Glutamatergic neuron (in vitro differentiated cells): ENCODE measurements at regions not wholly inside any gene's neighbourhood (a gene's known extent, or its start where the extent isn't known, plus 50 kb on each side); places are given as distances from the start of the nearest gene placed in this dataset.
A peak's percentile ranks its signal among the peaks of the same experiment; 100 is the strongest.
"Not testable (repeated sequence)": the region's sequence is repeated elsewhere in the genome, so short reads cannot be mapped to it uniquely, and the experiment has no call there.

Experiments used
- DNase-seq: peaks from one replicate; pipeline ENCODE4 v3.0.0; 2022
- H3K27ac Mint-ChIP-seq: one replicate; pipeline ENCODE4 v1.8.0; 2020; ENCODE audit warnings: mild to moderate bottlenecking, mixed read lengths, inconsistent platforms; ENCODE audit not compliant: unreplicated experiment
- H3K27me3 Mint-ChIP-seq: one replicate; pipeline ENCODE4 v1.8.0; 2020; ENCODE audit warnings: mild to moderate bottlenecking, moderate library complexity, mixed read lengths, inconsistent platforms; ENCODE audit not compliant: unreplicated experiment
- H3K36me3 Mint-ChIP-seq: one replicate; pipeline ENCODE4 v1.8.0; 2020; ENCODE audit warnings: mild to moderate bottlenecking, mixed read lengths, inconsistent platforms; ENCODE audit not compliant: unreplicated experiment
- H3K4me1 Mint-ChIP-seq: one replicate; pipeline ENCODE4 v1.8.0; 2020; ENCODE audit warnings: mild to moderate bottlenecking, low read depth, mixed read lengths, inconsistent platforms; ENCODE audit not compliant: unreplicated experiment
- H3K4me3 Mint-ChIP-seq: one replicate; pipeline ENCODE4 v1.8.0; 2020; ENCODE audit warnings: mild to moderate bottlenecking, mixed read lengths, inconsistent platforms; ENCODE audit not compliant: unreplicated experiment
- H3K9me3 Mint-ChIP-seq: one replicate; pipeline ENCODE4 v1.8.0; 2020; ENCODE audit warnings: mild to moderate bottlenecking, moderate library complexity, mixed read lengths, inconsistent platforms; ENCODE audit not compliant: unreplicated experiment
- CTCF ChIP-seq: fragments of 200-600 bp; sonication (generic); IDR thresholded peaks from one replicate; pipeline ENCODE4 v1.5.0; 2021; ENCODE audit not compliant: partially characterized antibody, unreplicated experiment

GRCh38 chr9:78422309-78422708, 125.4 kb downstream of the PSAT1 start:
- Mint-ChIP-seq H3K9me3 (no peaks in the 10 kb centered on the region), H3K27ac (no peak overlapping the region), H3K4me3 (no peak overlapping the region), H3K4me1 (no peaks in the 10 kb centered on the region), H3K36me3 (no peaks in the 10 kb centered on the region), H3K27me3 (no peaks in the 10 kb centered on the region)
- no peak for DNase-seq
- no peak for TF ChIP-seq CTCF

- no peak for DNase-seq
- H3K9me3 Mint-ChIP-seq = no peaks in the 10 kb centered on the region
- H3K4me1 Mint-ChIP-seq = no peaks in the 10 kb centered on the region
- H3K27ac Mint-ChIP-seq = no peak overlapping the region
- H3K27me3 Mint-ChIP-seq = no peaks in the 10 kb centered on the region
- TF ChIP-seq CTCF = no peak
- H3K4me3 Mint-ChIP-seq = no peak overlapping the region
- no peaks in the 10 kb centered on the region for H3K36me3 Mint-ChIP-seq
Measured at GRCh38 chr9:78424299-78424698, 127.4 kb downstream of the PSAT1 start.

- no peak for TF ChIP-seq CTCF
- peaks cover 3% of the 10 kb centered on the region for H3K36me3 Mint-ChIP-seq
- H3K27me3 Mint-ChIP-seq = no peaks in the 10 kb centered on the region
- no peaks in the 10 kb centered on the region for H3K4me1 Mint-ChIP-seq
- H3K9me3 Mint-ChIP-seq = no peaks in the 10 kb centered on the region
- no peak overlapping the region for H3K4me3 Mint-ChIP-seq
- DNase-seq = no peak
- H3K27ac Mint-ChIP-seq = no peak overlapping the region
Measured at GRCh38 chr9:78428640-78429039, 131.7 kb downstream of the PSAT1 start.

GRCh38 chr9:78430387-78430786, 133.5 kb downstream of the PSAT1 start:
- DNase-seq = no peak
- Mint-ChIP-seq H3K9me3 (no peaks in the 10 kb centered on the region), H3K4me3 (no peak overlapping the region), H3K4me1 (no peaks in the 10 kb centered on the region), H3K27ac (no peak overlapping the region), H3K27me3 (no peaks in the 10 kb centered on the region), H3K36me3 (peaks cover 3% of the 10 kb centered on the region)
- no peak for TF ChIP-seq CTCF

- H3K36me3 Mint-ChIP-seq, H3K4me1 Mint-ChIP-seq, DNase-seq, H3K9me3 Mint-ChIP-seq, H3K27ac Mint-ChIP-seq, H3K27me3 Mint-ChIP-seq, H3K4me3 Mint-ChIP-seq: not testable (repeated sequence)
Measured at GRCh38 chr9:78431039-78431438, 134.1 kb downstream of the PSAT1 start.

GRCh38 chr9:78436873-78437272, 139.9 kb downstream of the PSAT1 start:
- DNase-seq = no peak
- no peak overlapping the region for H3K27ac Mint-ChIP-seq
- H3K4me3 Mint-ChIP-seq = peak overlapping the region; percentile 16
- H3K4me1 Mint-ChIP-seq = peaks cover 44% of the 10 kb centered on the region
- TF ChIP-seq CTCF = no peak
- H3K9me3 Mint-ChIP-seq = peaks cover 8% of the 10 kb centered on the region
- peaks cover 4% of the 10 kb centered on the region for H3K27me3 Mint-ChIP-seq
- no peaks in the 10 kb centered on the region for H3K36me3 Mint-ChIP-seq
